H1 (cell line): ENCODE measurements at regions not wholly inside any gene's neighbourhood (a gene's known extent, or its start where the extent isn't known, plus 50 kb on each side); places are given as distances from the start of the nearest gene placed in this dataset.

ENCODE experiments used
- EGR1 ChIP-seq: IDR thresholded peaks from 2 replicates; pipeline ENCODE4 v1.6.1; 2011; ENCODE audit warnings: low read depth, low read length, borderline replicate concordance
- EZH2 ChIP-seq: fragments of 200-600 bp; sonication (generic); IDR thresholded peaks from 2 replicates; pipeline ENCODE4 v1.7.1; 2012; ENCODE audit warnings: low read depth, mild to moderate bottlenecking, moderate library complexity, low read length, inconsistent platforms; ENCODE audit not compliant: severe bottlenecking
- HDAC6 ChIP-seq: IDR thresholded peaks from one replicate; pipeline ENCODE4 v1.7.1; 2012; ENCODE audit warnings: low read depth, mild to moderate bottlenecking, inconsistent platforms, low read length, moderate library complexity
- POLR2AphosphoS5 ChIP-seq: IDR thresholded peaks from 2 replicates; pipeline ENCODE4 v1.6.1; 2011; ENCODE audit warnings: low read depth, low read length
- TF ChIP-seq, protein P1 (sequence below), 3 experiments: IDR thresholded peaks; 1 replicate in 2 of 3; 2 replicates in 1 of 3; pipeline versions ENCODE4 v1.5.1 to v1.6.1; 2011; ENCODE audit warnings: low read length in 3 of 3, mild to moderate bottlenecking in 3 of 3, inconsistent platforms in 2 of 3, low read depth in 1 of 3, moderate library complexity in 1 of 3; ENCODE audit not compliant: insufficient read depth in 1 of 3; ENCODE audit errors: control extremely low read depth in 1 of 3

DNA sequence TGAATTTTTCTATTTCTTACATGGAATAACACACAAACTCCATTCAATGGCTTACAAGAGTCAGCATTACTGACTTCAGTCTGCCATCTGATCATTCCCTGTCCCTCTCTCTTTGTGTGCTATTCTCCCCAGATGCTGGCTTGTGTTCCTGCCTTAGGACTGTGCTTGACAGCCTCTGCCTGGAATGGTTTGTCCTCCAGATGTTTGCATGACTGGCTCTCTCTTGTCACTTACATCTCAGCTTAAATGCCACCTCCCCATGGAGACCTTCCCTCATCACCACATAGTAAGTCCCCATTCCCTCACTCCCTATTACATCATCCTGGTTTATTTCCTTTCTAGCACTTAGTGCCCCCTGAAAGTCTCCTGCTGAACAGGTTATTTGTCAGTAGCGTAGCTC is 181.6 kb downstream of the KTN1 start:
- TF ChIP-seq HDAC6: no peak
- TF ChIP-seq POLR2AphosphoS5: no peak
- TF ChIP-seq, protein P1, sequence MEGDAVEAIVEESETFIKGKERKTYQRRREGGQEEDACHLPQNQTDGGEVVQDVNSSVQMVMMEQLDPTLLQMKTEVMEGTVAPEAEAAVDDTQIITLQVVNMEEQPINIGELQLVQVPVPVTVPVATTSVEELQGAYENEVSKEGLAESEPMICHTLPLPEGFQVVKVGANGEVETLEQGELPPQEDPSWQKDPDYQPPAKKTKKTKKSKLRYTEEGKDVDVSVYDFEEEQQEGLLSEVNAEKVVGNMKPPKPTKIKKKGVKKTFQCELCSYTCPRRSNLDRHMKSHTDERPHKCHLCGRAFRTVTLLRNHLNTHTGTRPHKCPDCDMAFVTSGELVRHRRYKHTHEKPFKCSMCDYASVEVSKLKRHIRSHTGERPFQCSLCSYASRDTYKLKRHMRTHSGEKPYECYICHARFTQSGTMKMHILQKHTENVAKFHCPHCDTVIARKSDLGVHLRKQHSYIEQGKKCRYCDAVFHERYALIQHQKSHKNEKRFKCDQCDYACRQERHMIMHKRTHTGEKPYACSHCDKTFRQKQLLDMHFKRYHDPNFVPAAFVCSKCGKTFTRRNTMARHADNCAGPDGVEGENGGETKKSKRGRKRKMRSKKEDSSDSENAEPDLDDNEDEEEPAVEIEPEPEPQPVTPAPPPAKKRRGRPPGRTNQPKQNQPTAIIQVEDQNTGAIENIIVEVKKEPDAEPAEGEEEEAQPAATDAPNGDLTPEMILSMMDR (IDR thresholded peaks at IDR 0.05; ENCODE audit: control extremely low read depth in 1 of 3, insufficient read depth in 1 of 3, low read depth in 1 of 3, low read length in 3 of 3): no peak
- no peak for TF ChIP-seq EGR1
- TF ChIP-seq EZH2: no peak
